Astrocyte (in vitro differentiated cells and primary cell): ENCODE measurements at regions not wholly inside any gene's neighbourhood (a gene's known extent, or its start where the extent isn't known, plus 50 kb on each side); places are given as distances from the start of the nearest gene placed in this dataset.

Experiments used
- EZH2 ChIP-seq: IDR thresholded peaks from 2 replicates; pipeline ENCODE4 v1.6.1; 2012; ENCODE audit warnings: mild to moderate bottlenecking, low read length, inconsistent platforms; ENCODE audit not compliant: insufficient read depth
- TF ChIP-seq, protein P1 (sequence below): IDR thresholded peaks from 2 replicates; pipeline ENCODE4 v1.5.1; 2011; ENCODE audit warnings: low read depth, mild to moderate bottlenecking, inconsistent platforms, low read length, moderate library complexity; ENCODE audit not compliant: insufficient read depth

DNA sequence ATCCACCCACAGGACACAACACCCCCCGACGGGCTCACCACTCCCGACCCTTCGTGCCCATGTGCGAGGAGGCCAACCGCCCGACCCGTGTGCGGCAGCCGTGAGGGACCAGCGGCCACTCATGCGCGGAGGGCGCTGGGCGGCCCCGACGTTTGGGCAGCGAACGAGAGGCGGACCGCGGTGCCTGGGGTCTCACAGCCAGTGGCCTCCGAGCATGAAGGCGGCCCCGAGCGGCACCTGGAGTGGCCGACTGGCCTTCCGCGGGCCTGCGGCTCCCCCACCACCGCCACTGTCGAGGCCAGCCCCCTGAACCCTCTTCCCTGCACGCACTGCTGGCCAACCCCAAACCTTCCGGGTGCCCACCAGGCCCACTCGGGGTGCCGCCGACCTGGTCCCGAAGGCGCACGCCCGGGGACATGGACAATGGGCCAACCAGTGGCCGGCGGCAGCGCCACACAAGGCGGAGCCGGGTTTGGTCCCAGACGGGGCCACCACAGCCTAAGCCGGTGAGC is 4274.9 kb upstream of the OR11H1 start:
- TF ChIP-seq, protein P1, sequence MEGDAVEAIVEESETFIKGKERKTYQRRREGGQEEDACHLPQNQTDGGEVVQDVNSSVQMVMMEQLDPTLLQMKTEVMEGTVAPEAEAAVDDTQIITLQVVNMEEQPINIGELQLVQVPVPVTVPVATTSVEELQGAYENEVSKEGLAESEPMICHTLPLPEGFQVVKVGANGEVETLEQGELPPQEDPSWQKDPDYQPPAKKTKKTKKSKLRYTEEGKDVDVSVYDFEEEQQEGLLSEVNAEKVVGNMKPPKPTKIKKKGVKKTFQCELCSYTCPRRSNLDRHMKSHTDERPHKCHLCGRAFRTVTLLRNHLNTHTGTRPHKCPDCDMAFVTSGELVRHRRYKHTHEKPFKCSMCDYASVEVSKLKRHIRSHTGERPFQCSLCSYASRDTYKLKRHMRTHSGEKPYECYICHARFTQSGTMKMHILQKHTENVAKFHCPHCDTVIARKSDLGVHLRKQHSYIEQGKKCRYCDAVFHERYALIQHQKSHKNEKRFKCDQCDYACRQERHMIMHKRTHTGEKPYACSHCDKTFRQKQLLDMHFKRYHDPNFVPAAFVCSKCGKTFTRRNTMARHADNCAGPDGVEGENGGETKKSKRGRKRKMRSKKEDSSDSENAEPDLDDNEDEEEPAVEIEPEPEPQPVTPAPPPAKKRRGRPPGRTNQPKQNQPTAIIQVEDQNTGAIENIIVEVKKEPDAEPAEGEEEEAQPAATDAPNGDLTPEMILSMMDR: no peak
- TF ChIP-seq EZH2: no peak
